Lower lobe of right lung (tissue), 2 donors: ENCODE measurements at regions not wholly inside any gene's neighbourhood (a gene's known extent, or its start where the extent isn't known, plus 50 kb on each side); places are given as distances from the start of the nearest gene placed in this dataset.

Experiments
- ATAC-seq, 2 donors: fragments of 200-7000 bp; cut with Tn5 transposase; one replicate each; pipeline ENCODE4 v1.9.1; 2020 to 2022; ENCODE audit warnings: mild to moderate bottlenecking in 2 of 2, moderate library complexity in 2 of 2
- DNase-seq: peaks from one replicate; pipeline ENCODE4 v3.0.0-alpha.2; 2020
- H3K27ac ChIP-seq: fragments of 200-600 bp; one replicate; pipeline ENCODE4 v1.8.0; 2022
- H3K27me3 ChIP-seq: fragments of 200-600 bp; one replicate; pipeline ENCODE4 v1.8.0; 2022; ENCODE audit warnings: low read depth
- H3K36me3 ChIP-seq: fragments of 200-600 bp; one replicate; pipeline ENCODE4 v1.8.0; 2022; ENCODE audit warnings: mild to moderate bottlenecking
- H3K4me1 ChIP-seq: fragments of 200-600 bp; one replicate; pipeline ENCODE4 v1.8.0; 2022
- H3K4me3 ChIP-seq: fragments of 200-600 bp; one replicate; pipeline ENCODE4 v1.8.0; 2022; ENCODE audit warnings: mild to moderate bottlenecking
- H3K9me3 ChIP-seq: fragments of 200-600 bp; one replicate; pipeline ENCODE4 v1.8.0; 2022
- intact Hi-C: fragments of 100-400 bp; cut with DNase I; formaldehyde crosslinking; loops from one replicate; pipeline ENCODE4 v1.11.0; 2022
- TF ChIP-seq, protein P1 (sequence below): fragments of 200-600 bp; IDR thresholded peaks from one replicate; pipeline ENCODE4 v1.8.0; 2022; ENCODE audit warnings: antibody characterized with exemption, mild to moderate bottlenecking
- donor health status: DM: no; HTN: yes; CAD: no; lungs with severe emphysema.

DNA sequence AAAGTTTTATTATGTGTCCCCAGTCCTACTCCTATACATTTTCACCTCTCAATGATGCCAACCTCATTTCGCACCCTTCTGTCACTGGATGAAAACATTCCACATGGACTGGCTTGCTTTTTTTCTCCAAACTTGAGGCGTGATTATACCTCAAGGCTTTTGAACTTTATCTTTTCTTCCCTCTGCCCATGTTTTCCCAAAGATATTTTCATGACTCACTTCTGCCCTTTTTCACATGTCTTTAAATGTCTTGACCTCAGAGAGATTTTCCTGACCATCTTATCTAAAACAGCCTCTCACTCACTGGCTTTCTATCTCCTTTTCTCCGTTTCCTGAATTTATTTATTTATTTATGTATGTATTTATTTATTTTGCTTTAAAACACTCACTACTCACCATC, 659.0 kb downstream of the PTPRC start:
- DNase-seq, result no peak
- TF ChIP-seq, protein P1, sequence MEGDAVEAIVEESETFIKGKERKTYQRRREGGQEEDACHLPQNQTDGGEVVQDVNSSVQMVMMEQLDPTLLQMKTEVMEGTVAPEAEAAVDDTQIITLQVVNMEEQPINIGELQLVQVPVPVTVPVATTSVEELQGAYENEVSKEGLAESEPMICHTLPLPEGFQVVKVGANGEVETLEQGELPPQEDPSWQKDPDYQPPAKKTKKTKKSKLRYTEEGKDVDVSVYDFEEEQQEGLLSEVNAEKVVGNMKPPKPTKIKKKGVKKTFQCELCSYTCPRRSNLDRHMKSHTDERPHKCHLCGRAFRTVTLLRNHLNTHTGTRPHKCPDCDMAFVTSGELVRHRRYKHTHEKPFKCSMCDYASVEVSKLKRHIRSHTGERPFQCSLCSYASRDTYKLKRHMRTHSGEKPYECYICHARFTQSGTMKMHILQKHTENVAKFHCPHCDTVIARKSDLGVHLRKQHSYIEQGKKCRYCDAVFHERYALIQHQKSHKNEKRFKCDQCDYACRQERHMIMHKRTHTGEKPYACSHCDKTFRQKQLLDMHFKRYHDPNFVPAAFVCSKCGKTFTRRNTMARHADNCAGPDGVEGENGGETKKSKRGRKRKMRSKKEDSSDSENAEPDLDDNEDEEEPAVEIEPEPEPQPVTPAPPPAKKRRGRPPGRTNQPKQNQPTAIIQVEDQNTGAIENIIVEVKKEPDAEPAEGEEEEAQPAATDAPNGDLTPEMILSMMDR, result no peak
- Histone ChIP-seq H3K4me3 (no peak overlapping the region), H3K4me1 (no peaks in the 10 kb centered on the region), H3K27ac (no peak overlapping the region), H3K27me3 (no peaks in the 10 kb centered on the region), H3K9me3 (no peaks in the 10 kb centered on the region), H3K36me3 (no peaks in the 10 kb centered on the region)
- intact Hi-C loops, result no loop called here
- no peak for ATAC-seq

DNA sequence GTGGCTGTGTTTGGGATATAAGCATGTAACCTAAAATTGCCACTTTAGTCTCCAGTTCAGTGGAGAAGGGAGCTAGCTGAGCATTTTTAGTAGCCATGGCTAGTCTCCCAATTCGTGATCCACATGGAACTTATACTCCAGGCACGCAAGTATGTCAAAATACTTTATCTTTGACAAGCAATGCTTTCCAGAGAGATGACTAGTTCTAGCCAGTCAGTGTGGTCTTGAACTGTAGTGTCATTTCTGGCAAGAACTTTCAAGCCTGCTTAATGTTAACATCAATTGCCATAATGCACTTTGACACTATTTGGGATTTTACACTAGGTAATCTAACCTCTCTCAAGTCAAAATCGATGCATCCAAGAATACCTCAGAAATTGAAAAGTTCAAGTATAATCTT, 660.0 kb downstream of the PTPRC start:
- ATAC-seq (no peak), DNase-seq (no peak)
- Histone ChIP-seq H3K27ac (no peak overlapping the region), H3K4me3 (no peak overlapping the region), H3K9me3 (no peaks in the 10 kb centered on the region), H3K27me3 (no peaks in the 10 kb centered on the region), H3K4me1 (no peaks in the 10 kb centered on the region), H3K36me3 (no peaks in the 10 kb centered on the region)
- intact Hi-C loops, result no loop called here
- TF ChIP-seq, protein P1, result no peak

DNA sequence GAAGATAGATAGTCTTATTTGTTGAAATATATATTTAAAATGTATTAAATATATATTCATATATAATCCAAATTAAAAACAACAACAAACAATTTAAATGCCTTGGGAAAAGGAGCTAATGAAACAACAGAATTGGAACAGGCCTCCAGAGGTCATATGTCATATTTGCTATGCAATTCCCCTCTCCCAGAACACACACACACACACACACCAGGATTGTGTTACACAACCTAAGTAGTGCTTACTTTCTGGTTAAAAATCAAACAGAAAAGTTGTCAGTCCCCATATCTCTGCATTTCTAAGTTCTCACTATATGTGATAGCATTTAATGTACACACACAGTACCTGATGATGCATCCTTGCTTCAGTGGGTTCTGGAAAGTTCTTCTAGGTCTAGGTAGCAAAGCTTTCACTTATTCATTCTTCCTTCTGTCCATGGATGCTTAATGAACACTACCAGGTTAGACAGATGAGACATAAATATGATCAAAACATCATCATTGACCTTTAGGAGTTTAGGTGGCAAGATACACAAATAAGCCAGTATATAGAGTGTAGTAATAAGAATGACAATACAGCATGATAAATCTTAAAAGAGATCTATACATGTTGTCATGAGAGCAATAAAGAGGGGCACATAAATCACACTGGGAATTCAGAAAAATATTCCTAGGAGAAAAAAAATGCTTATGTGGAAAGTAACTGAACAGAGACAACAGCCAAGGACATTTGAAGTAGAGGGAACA, 662.8 kb downstream of the PTPRC start:
- TF ChIP-seq, protein P1, result no peak
- no peaks in the 10 kb centered on the region for H3K4me1 ChIP-seq
- no peaks in the 10 kb centered on the region for H3K27me3 ChIP-seq
- ATAC-seq (no peak), DNase-seq (no peak)
- no peaks in the 10 kb centered on the region for H3K9me3 ChIP-seq
- H3K4me3 ChIP-seq, result no peak overlapping the region
- H3K27ac ChIP-seq, result no peak overlapping the region
- intact Hi-C loops, result no loop called here
- H3K36me3 ChIP-seq, result no peaks in the 10 kb centered on the region

DNA sequence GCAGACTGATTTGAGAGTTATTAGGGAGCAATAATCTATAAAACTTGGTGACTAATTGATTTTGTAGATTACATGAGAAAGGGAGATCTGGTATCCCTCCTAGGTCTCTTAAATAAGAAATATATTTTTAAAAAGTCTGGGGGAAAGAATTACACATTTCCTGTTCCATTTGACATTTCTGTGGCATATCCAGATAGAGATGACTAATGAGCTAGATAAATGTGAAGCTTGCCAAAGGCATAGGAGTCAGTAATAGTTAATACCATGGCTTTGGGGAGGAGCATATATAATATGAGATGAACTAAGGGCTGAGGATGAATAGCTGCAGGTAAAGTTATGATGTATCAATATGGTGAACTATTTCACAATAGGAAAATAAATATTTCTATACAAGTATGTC, 663.7 kb downstream of the PTPRC start:
- no peaks in the 10 kb centered on the region for H3K36me3 ChIP-seq
- no peak overlapping the region for H3K4me3 ChIP-seq
- H3K27me3 ChIP-seq, result no peaks in the 10 kb centered on the region
- H3K4me1 ChIP-seq, result no peaks in the 10 kb centered on the region
- H3K9me3 ChIP-seq, result no peaks in the 10 kb centered on the region
- DNase-seq (no peak), ATAC-seq (no peak)
- intact Hi-C loops, result no loop called here
- H3K27ac ChIP-seq, result no peak overlapping the region
- TF ChIP-seq, protein P1, result no peak

DNA sequence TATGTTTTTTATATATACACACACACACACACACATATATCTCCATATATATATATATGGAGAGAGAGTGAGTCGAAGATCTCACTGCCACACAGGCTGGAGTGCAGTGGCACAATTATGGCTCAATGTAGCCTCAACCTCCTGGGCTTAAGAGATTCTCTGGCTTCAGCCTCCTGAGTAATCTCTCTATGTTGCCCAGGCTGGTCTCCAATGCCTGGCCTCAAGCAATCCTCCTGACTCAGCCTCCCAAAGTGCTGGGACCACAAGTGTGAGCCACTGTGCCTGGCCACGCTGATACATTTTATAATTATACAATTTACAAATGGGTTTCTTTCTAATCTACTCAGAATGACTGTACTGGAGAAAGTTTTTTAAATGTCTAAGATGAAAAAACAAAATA, 664.2 kb downstream of the PTPRC start:
- H3K9me3 ChIP-seq, result no peaks in the 10 kb centered on the region
- ATAC-seq (no peak), DNase-seq (no peak)
- no peaks in the 10 kb centered on the region for H3K4me1 ChIP-seq
- H3K36me3 ChIP-seq, result no peaks in the 10 kb centered on the region
- TF ChIP-seq, protein P1, result no peak
- intact Hi-C loops, result no loop called here
- H3K27ac ChIP-seq, result no peak overlapping the region
- no peak overlapping the region for H3K4me3 ChIP-seq
- H3K27me3 ChIP-seq, result no peaks in the 10 kb centered on the region
